Right lobe of liver (tissue), 6 donors: ENCODE measurements at regions not wholly inside any gene's neighbourhood (a gene's known extent, or its start where the extent isn't known, plus 50 kb on each side); places are given as distances from the start of the nearest gene placed in this dataset.

ENCODE experiments used
- ATAC-seq, 4 donors: fragments of 200-7000 bp; cut with Tn5 transposase; one replicate each; pipeline ENCODE4 v1.9.1; 2020; ENCODE audit warnings: mild to moderate bottlenecking in 4 of 4, moderate library complexity in 4 of 4
- DNase-seq, 3 donors: peaks; one replicate each; pipeline ENCODE4 v3.0.0-alpha.2; 2020
- H3K27ac ChIP-seq, 3 donors: fragments of 200-600 bp; one replicate each; pipeline ENCODE4 v1.8.0; 2022
- H3K27me3 ChIP-seq, 2 donors: fragments of 200-600 bp; one replicate each; pipeline ENCODE4 v1.8.0; 2022
- H3K36me3 ChIP-seq, 4 donors: fragments of 200-600 bp; sonication (generic) in 1 of 4; one replicate each; pipeline versions ENCODE4 v1.5.1 to v1.8.0; 2017 to 2022; ENCODE audit warnings: control low read depth in 1 of 4
- H3K4me1 ChIP-seq, 4 donors: fragments of 200-600 bp; sonication (generic) in 1 of 4; one replicate each; pipeline versions ENCODE4 v1.5.1 to v1.8.0; 2017 to 2022; ENCODE audit warnings: control low read depth in 1 of 4
- H3K4me3 ChIP-seq, 3 donors: fragments of 200-600 bp; one replicate each; pipeline ENCODE4 v1.8.0; 2022
- H3K9me3 ChIP-seq, 4 donors: fragments of 200-600 bp; sonication (generic) in 1 of 4; one replicate each; pipeline versions ENCODE4 v1.5.1 to v1.8.0; 2017 to 2022; ENCODE audit warnings: control low read depth in 1 of 4
- CTCF ChIP-seq, 4 donors: fragments of 200-600 bp in 3 of 4; fragments of 450-650 bp in 1 of 4; IDR thresholded peaks; one replicate each; pipeline versions ENCODE4 v1.5.1 to v1.8.0; 2016 to 2022; ENCODE audit warnings: antibody characterized with exemption in 4 of 4, mild to moderate bottlenecking in 2 of 4
- POLR2A ChIP-seq: fragments of 450-650 bp; IDR thresholded peaks from one replicate; pipeline ENCODE4 v1.6.1; 2017; ENCODE audit warnings: antibody characterized with exemption, mild to moderate bottlenecking
- WGBS: methylation state at CpG from one replicate; pipeline ENCODE4 v1.1.6; 2018; ENCODE audit warnings: low coverage, low lambda C conversion rate; ENCODE audit not compliant: insufficient coverage; ENCODE audit errors: missing lambda C conversion rate; 5-methylcytosine and 5-hydroxymethylcytosine counted together
- intact Hi-C, 2 donors: fragments of 100-400 bp; cut with DNase I; formaldehyde crosslinking; loops; one replicate each; pipeline versions ENCODE4 v1.11.2 to v1.14.1; 2022
- donor health status: DM: no; HTN: yes; CAD: no.
- donor health status: DM: no; HTN: no; CAD: no.
- donor health status: DM: no; HTN: no; CAD: no.
- donor health status: DM: no; HTN: yes; CAD: no.
- donor health status: DM: no; HTN: yes; CAD: no.

- ATAC-seq (no peak), DNase-seq (no peak)
- no peaks in the 10 kb centered on the region for H3K9me3 ChIP-seq
- no peaks in the 10 kb centered on the region for H3K4me1 ChIP-seq
- H3K27ac ChIP-seq, result no peak overlapping the region
- H3K4me3 ChIP-seq, result no peak overlapping the region
- intact Hi-C loops, result no loop called here
- no peaks in the 10 kb centered on the region for H3K36me3 ChIP-seq
- TF ChIP-seq POLR2A (no peak), CTCF (IDR thresholded peaks at IDR 0.05) (no peak)
- H3K27me3 ChIP-seq, result no peaks in the 10 kb centered on the region
Measured at GRCh38 chr12:46884362-46884761, 58.6 kb upstream of the SLC38A4 start.

GRCh38 chr12:46886541-46887041 lies 60.8 kb upstream of the SLC38A4 start:
- WGBS, result 71% methylated on average over 2 of the region's 2 CpGs
- no peaks in the 10 kb centered on the region for H3K4me1 ChIP-seq
- DNase-seq (no peak), ATAC-seq (no peak)
- H3K4me3 ChIP-seq, result no peak overlapping the region
- no peak overlapping the region for H3K27ac ChIP-seq
- TF ChIP-seq CTCF (IDR thresholded peaks at IDR 0.05) (no peak), POLR2A (no peak)
- H3K9me3 ChIP-seq, result no peaks in the 10 kb centered on the region
- no peaks in the 10 kb centered on the region for H3K27me3 ChIP-seq
- intact Hi-C loops, result no loop called here
- H3K36me3 ChIP-seq, result no peaks in the 10 kb centered on the region

DNA sequence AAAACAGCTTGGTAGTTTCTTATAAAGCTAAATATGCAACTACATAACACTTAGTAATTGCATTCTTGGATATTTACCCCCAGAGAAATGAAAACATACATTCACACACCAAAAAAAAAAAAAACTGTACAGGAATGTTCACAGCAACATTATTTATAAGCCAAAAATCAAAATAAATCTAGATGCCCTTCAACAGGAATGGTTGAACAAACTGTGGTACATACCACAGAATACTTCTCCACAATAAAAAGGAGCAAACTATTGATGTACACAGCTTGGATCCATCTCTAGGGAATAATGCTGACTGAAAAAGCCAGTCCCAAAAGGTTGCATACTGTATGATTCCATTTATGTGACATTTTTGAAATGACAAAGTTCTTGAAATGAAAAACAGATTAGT lies 62.1 kb upstream of the SLC38A4 start:
- H3K9me3 ChIP-seq, result no peaks in the 10 kb centered on the region
- DNase-seq (no peak), ATAC-seq (no peak)
- no peaks in the 10 kb centered on the region for H3K27me3 ChIP-seq
- no peak overlapping the region for H3K4me3 ChIP-seq
- no peak overlapping the region for H3K27ac ChIP-seq
- TF ChIP-seq CTCF (IDR thresholded peaks at IDR 0.05) (no peak), POLR2A (no peak)
- intact Hi-C loops, result no loop called here
- H3K4me1 ChIP-seq, result no peaks in the 10 kb centered on the region
- no peaks in the 10 kb centered on the region for H3K36me3 ChIP-seq

- no peak overlapping the region for H3K4me3 ChIP-seq
- no peak for DNase-seq
- ATAC-seq, result no peak
- H3K9me3 ChIP-seq, result no peaks in the 10 kb centered on the region
- no peaks in the 10 kb centered on the region for H3K27me3 ChIP-seq
- no peaks in the 10 kb centered on the region for H3K36me3 ChIP-seq
- H3K4me1 ChIP-seq, result no peaks in the 10 kb centered on the region
- TF ChIP-seq POLR2A (no peak), CTCF (IDR thresholded peaks at IDR 0.05) (no peak)
- 88% methylated on average over 3 of the region's 3 CpGs for WGBS
- H3K27ac ChIP-seq, result no peak overlapping the region
- intact Hi-C loops, result no loop called here
Measured at GRCh38 chr12:46888568-46888967, 62.8 kb upstream of the SLC38A4 start.

GRCh38 chr12:46891306-46891705 lies 65.5 kb upstream of the SLC38A4 start:
- intact Hi-C loops, result no loop called here
- 88% methylated on average over 1 of the region's 1 CpG for WGBS
- no peaks in the 10 kb centered on the region for H3K9me3 ChIP-seq

More at GRCh38 chr12:46891306-46891705, 65.5 kb upstream of the SLC38A4 start:
- H3K27me3 ChIP-seq, result no peaks in the 10 kb centered on the region
- H3K4me3 ChIP-seq, result no peak overlapping the region
- DNase-seq (no peak), ATAC-seq (peak in 1 of 4 donors; percentile 40)
- TF ChIP-seq POLR2A (no peak), CTCF (IDR thresholded peaks at IDR 0.05) (no peak)
- no peaks in the 10 kb centered on the region for H3K4me1 ChIP-seq
- H3K27ac ChIP-seq, result no peak overlapping the region
- no peaks in the 10 kb centered on the region for H3K36me3 ChIP-seq
